Cardiac muscle cell (in vitro differentiated cells and primary cell): ENCODE measurements at regions not wholly inside any gene's neighbourhood (a gene's known extent, or its start where the extent isn't known, plus 50 kb on each side); places are given as distances from the start of the nearest gene placed in this dataset.

Experiments used
- DNase-seq, 2 donors: peaks; one replicate each; pipeline versions ENCODE4 v3.0.0 to v3.0.0-alpha.2; 2010 to 2017; ENCODE audit warnings: low read depth in 1 of 2, low spot score in 1 of 2
- H3K27ac ChIP-seq: fragments of 200-600 bp; sonication (generic); 2 replicates; pipeline ENCODE4 v1.5.1; 2016
- H3K27me3 ChIP-seq: fragments of 200-600 bp; sonication (generic); 2 replicates; pipeline ENCODE4 v1.6.0; 2016; ENCODE audit warnings: control low read depth
- H3K36me3 ChIP-seq: fragments of 200-600 bp; sonication (generic); 2 replicates; pipeline ENCODE4 v1.5.1; 2016; ENCODE audit warnings: control low read depth
- H3K4me1 ChIP-seq: fragments of 200-600 bp; sonication (generic); 2 replicates; pipeline ENCODE4 v1.8.1; 2017; ENCODE audit warnings: low read depth, mild to moderate bottlenecking, mixed run types
- H3K4me3 ChIP-seq: fragments of 200-600 bp; sonication (generic); 2 replicates; pipeline ENCODE4 v1.5.1; 2016; ENCODE audit warnings: mild to moderate bottlenecking
- H3K9me3 ChIP-seq: fragments of 200-600 bp; sonication (generic); 2 replicates; pipeline ENCODE4 v1.5.1; 2017; ENCODE audit warnings: low read depth, mild to moderate bottlenecking, control low read depth
- TF ChIP-seq, protein P1 (sequence below): IDR thresholded peaks from 2 replicates; pipeline ENCODE4 v1.5.1; 2012; ENCODE audit warnings: low read depth, mild to moderate bottlenecking, low read length

DNA sequence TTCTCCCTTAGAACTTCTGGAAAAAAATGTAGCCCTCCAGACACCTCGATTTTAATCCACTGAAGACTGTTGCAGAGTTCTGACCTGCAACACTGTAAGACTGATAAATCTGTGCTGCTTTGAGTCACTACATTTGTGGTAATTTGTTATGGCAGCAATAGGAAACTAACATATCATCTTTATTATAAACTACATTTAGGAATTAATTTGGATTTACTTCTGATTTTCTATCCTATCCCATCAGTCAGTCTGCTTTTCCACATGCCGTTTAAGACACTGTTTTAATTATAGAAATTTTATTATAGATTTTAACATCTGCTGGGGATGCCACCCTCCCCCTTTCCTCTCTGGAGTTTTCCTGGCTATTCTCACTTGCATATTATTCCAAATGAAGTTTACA lies 375.2 kb downstream of the DUSP6 start:
- no peak for DNase-seq
- no peak overlapping the region for H3K4me3 ChIP-seq
- TF ChIP-seq, protein P1, sequence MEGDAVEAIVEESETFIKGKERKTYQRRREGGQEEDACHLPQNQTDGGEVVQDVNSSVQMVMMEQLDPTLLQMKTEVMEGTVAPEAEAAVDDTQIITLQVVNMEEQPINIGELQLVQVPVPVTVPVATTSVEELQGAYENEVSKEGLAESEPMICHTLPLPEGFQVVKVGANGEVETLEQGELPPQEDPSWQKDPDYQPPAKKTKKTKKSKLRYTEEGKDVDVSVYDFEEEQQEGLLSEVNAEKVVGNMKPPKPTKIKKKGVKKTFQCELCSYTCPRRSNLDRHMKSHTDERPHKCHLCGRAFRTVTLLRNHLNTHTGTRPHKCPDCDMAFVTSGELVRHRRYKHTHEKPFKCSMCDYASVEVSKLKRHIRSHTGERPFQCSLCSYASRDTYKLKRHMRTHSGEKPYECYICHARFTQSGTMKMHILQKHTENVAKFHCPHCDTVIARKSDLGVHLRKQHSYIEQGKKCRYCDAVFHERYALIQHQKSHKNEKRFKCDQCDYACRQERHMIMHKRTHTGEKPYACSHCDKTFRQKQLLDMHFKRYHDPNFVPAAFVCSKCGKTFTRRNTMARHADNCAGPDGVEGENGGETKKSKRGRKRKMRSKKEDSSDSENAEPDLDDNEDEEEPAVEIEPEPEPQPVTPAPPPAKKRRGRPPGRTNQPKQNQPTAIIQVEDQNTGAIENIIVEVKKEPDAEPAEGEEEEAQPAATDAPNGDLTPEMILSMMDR, result no peak

GRCh38 chr12:88973998-88974397 lies 378.3 kb downstream of the DUSP6 start:
- Histone ChIP-seq H3K27me3 (no peaks in the 10 kb centered on the region), H3K9me3 (no peaks in the 10 kb centered on the region), H3K27ac (no peak overlapping the region), H3K4me1 (no peaks in the 10 kb centered on the region), H3K4me3 (no peak overlapping the region), H3K36me3 (no peaks in the 10 kb centered on the region)
- TF ChIP-seq, protein P1, result no peak
- no peak for DNase-seq

More for the DNA sequence above, 375.2 kb downstream of the DUSP6 start:
- Histone ChIP-seq H3K9me3 (no peaks in the 10 kb centered on the region), H3K4me1 (no peaks in the 10 kb centered on the region), H3K27me3 (no peaks in the 10 kb centered on the region), H3K27ac (no peak overlapping the region), H3K36me3 (no peaks in the 10 kb centered on the region)

- Histone ChIP-seq H3K4me1 (no peaks in the 10 kb centered on the region), H3K36me3 (no peaks in the 10 kb centered on the region), H3K9me3 (no peaks in the 10 kb centered on the region), H3K27me3 (no peaks in the 10 kb centered on the region), H3K4me3 (no peak overlapping the region), H3K27ac (no peak overlapping the region)
- TF ChIP-seq, protein P1, result no peak
- DNase-seq, result no peak
Observed at GRCh38 chr12:88970740-88971139, 381.6 kb downstream of the DUSP6 start.

DNA sequence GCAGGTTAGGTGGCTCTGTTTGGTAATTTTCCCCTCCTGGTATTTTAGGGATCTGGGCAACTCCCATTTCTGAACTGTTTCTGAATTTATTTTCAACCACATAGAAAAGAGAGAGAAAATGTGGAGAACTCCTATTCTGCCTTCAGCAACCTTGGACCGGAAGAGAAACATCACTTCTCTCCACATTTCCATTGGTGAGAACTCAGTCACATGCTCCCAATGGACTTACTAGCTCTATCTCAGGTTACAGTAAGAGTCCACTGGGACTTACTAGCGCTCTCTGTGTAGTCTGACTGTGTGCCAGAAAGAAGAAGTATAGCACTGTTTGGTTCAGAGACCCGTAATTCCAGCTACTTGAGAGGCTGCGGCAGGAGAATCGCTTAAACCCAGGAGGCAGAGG lies 383.2 kb downstream of the DUSP6 start:
- Histone ChIP-seq H3K27ac (no peak overlapping the region), H3K4me1 (no peaks in the 10 kb centered on the region), H3K27me3 (no peaks in the 10 kb centered on the region), H3K4me3 (no peak overlapping the region), H3K9me3 (no peaks in the 10 kb centered on the region), H3K36me3 (no peaks in the 10 kb centered on the region)
- DNase-seq, result no peak
- TF ChIP-seq, protein P1, result no peak

DNA sequence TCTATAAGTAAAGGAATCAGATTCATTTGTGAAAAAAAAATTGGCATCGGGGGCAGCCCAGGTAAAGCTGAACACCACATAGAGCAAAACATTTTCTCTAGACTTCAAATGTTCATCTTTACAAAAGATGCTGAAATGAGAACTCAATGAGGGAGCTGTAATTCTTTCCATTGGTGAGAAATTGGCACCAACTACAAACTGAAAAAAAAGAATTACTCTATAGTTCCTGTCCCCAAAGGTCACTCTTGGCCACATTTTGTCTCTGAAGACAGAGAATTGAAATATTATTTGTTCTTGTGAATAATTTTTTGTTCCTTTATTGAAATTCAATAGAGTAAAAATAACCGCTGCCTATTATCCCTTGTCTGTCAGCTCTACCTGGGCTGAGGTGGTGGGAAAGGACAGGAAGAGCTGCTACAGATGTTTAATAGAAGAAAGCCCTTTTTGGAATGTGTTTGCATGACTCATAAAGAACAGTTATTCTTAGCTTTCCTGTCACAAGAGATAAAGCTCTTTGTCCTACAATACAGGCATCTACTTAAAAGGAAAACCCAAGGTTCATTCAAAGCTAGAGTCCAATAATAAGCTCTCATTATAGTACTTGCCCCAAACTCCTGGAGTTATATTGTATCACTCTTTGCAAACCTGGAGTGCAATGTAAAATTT lies 380.1 kb upstream of the KITLG start:
- Histone ChIP-seq H3K4me1 (peaks cover 11% of the 10 kb centered on the region), H3K27ac (peak overlapping the region; percentile 5), H3K4me3 (no peak overlapping the region), H3K27me3 (no peaks in the 10 kb centered on the region), H3K36me3 (no peaks in the 10 kb centered on the region), H3K9me3 (no peaks in the 10 kb centered on the region)
- peak; percentile 25 to 58 for DNase-seq
- TF ChIP-seq, protein P1, result no peak
